CD4-positive, alpha-beta T cell treated with Interleukin-12 subunit alpha and Interleukin-12 subunit beta, for 1 hour (primary cell): ENCODE measurements at regions not wholly inside any gene's neighbourhood (a gene's known extent, or its start where the extent isn't known, plus 50 kb on each side); places are given as distances from the start of the nearest gene placed in this dataset.
"Not testable (repeated sequence)": the region's sequence is repeated elsewhere in the genome, so short reads cannot be mapped to it uniquely, and the experiment has no call there.

Experiments
- DNase-seq: peaks from one replicate; pipeline ENCODE4 v3.0.0-alpha.2; 2020

DNA sequence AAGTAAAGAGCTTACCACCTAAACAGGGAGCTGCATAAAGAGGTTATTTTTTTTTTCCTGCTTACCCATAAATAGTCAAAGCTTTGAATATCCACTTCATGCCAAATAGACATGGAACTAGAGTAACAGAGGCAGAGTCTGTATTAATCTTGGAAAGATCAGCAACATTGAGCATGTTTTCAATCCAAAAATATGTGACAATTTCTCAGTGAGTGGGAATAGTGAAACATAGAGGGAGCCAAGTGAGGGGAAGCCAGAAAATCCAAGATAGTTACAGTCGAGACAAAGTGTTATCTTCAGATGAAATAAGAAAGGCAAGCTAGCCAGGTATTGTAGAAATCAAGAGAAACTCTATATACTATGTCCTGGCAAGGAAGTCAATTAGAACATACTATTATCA, 122.3 kb upstream of the TACR3 start:
- DNase-seq, result no peak

DNA sequence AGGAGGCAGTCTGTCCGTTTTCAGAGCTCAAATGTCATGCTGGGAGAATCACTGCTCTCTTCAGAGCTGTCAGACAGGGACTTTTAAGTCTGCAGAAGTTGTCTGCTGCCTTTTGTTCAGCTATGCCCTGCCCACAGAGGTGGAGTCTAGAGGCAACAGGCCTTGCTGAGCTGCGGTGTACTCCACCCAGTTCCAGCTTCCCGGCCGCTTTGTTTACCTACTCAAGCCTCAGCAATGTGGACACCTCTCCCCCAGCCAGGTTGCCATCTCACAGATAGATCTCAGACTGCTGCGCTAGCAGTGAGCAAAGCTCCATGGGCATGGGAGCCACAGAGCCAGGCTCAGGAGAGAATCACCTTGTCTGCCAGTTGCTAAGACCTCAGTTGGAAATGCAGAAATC, 90.5 kb upstream of the TACR3 start:
- not testable (repeated sequence) for DNase-seq

DNA sequence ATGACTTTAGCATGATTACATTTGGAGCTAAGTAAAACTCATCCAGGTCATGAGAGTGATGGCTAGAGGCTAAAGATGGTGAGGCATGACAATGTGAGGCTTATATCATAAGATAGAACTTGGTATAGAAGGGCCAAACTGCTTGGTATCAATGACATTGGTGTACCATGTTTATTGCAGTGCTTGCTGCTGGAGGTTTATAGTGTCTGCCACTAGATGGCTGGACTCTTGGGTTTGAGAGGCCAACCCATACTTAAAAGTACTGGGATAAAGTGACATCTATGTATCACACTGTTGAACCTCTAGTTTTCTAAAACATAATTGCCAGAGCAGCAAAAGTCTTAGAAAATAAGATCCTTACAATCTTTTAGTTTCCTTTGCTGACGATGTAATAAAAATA, 83.0 kb upstream of the TACR3 start:
- no peak for DNase-seq

DNA sequence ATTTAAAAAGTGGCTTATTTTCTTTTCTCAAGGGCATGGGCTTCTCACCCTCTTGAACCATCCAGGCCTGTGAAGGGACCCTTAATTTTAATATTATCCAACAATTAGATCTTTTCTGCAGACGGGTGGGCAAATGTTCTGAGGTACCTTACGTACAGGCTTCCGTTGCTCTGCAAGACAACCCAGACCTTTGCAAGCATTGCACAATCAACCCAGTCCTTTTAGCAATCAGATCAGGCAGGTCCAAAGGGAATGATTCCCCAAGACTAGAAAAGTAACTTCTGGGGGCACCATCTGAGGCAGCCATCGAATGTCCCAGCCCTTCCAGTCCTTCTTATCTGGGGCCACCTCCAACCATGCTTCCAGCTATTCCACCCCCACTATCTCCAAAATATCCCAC, 67.3 kb upstream of the TACR3 start:
- DNase-seq, result no peak

DNA sequence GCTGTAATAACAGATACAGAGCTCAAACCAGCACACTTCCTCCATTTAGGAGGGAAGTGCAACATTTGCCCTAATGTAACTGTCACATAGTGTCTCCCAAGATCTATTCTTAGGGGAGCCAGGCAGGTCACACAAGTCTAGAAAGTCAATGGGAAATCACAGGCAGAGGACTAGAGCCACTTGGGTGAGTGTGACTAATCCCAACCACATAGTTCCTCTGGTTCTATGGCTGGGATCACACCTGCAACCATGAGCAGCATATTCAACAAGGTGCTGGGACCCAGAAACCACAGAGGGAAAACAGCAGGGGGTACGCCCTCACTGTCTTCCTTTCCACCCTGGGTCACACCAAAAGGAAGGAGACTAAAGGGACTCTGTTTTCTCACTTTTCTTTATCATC, 66.8 kb upstream of the TACR3 start:
- no peak for DNase-seq

DNA sequence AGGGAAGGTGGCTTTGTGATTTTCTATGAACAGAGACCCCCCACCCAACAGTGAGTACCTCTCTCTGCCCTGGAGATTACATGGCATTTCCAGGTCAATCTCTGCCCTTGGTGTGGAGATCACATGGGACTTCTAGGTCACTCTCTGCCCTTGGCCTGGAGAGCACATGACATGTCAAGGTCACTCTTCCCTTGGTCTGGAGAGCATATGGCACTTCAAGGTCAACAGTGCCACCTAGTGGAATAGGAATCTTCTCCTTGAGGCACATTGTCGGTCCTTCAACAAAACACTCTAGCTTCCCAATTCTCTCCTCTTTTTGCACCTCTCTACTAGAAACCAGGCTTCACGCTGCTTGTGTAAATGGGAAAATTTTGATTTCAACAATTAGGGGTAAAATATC, 66.2 kb upstream of the TACR3 start:
- DNase-seq, result no peak

DNA sequence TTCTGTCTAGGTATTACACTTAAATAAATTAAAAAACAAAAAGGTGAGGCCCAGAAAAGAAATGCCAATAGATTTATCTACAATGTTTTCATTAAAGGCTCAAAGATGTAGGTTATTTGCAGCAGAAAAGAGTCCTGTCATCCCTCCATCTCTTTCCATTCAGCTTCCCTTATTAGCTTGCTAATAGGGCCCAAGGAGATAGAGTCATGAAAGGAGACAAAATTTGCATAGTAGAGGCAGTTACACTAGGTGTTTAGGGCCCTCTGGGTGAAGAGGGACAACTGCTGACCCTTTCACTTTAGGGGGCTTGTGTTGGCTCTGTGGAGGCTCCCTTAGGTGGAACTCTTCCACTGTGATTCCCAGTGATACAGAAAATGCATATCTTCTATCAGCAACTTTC, 58.4 kb upstream of the TACR3 start:
- DNase-seq, result no peak

DNA sequence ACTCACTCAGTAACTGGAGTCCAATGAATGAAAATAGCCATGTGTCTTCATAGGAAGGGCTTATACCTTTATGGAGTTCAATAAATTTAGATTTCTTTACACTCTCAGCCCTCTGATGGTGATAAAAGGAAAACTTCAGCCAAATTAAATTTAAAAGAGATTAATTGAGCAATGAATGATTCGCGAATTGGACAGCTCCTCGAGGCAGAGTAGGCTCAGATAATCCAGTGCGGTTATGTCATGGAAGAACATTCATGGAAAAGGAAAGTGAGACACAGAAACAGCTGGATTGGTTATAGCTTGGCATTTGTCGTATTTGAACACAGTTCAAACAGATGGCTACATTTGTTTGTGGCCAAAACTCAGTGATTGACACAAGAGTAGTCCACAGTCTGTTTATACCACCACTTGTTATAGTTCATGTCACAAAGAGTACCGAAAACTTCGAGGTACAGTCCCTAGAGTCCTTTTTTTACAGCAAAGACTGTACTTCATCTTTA, 54.6 kb upstream of the TACR3 start:
- no peak for DNase-seq

DNA sequence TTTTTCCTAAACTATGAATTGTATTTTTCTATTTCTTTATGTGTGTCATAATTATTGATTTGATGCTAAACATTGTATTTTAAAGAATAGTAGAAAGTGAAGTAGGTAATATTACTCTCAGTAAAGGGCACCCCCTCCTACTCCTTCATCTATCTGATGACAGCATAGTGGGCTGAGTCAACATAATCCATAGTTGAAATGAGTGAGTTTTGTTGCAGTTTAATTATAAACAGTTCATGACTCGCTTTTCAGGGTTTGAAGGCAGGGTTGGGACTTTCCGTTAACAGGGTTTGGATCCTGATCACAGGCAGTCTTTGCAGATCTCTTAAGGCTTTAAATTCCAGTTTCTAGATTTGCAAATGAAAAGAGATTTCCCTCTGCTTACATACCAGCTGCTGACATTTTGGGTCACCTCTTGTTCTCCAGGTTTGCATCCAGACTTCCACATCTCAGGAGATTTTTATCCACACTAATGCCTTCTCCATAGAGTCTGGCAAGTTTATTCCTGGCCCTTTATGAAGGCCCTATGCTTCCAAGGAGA, 54.0 kb upstream of the TACR3 start:
- no peak for DNase-seq
